A673 (cell line): ENCODE measurements at regions not wholly inside any gene's neighbourhood (a gene's known extent, or its start where the extent isn't known, plus 50 kb on each side); places are given as distances from the start of the nearest gene placed in this dataset.
"Not testable (repeated sequence)": the region's sequence is repeated elsewhere in the genome, so short reads cannot be mapped to it uniquely, and the experiment has no call there.

Experiments
- BruUV-seq: library from RNA; stranded (reverse); fragments of 400-500 nt; replicated peaks from 2 replicates; lab custom pipeline; 2021; lab: Mats Ljungman, UMichigan
- CTCF ChIA-PET: fragments of 300-600 bp; sonication (Branson Sonifier 250); formaldehyde crosslinking; loops from one replicate; lab custom pipeline; 2022; ENCODE audit warnings: antibody characterized with exemption; lab: Charles Lee
- POLR2A ChIA-PET: fragments of 300-600 bp; sonication (Branson Sonifier 250); formaldehyde crosslinking; loops from one replicate; lab custom pipeline; 2022; ENCODE audit warnings: antibody characterized with exemption; ENCODE audit not compliant: low non-redundant PET; lab: Charles Lee
- DNase-seq: peaks from one replicate; pipeline ENCODE4 v3.0.0-alpha.2; 2015; ENCODE audit warnings: low spot score
- H3K27ac ChIP-seq: fragments of 200-600 bp; sonication (generic); 2 replicates; pipeline ENCODE4 v1.5.1; 2016; ENCODE audit warnings: mixed run types, low read depth, mild to moderate bottlenecking, mixed read lengths, antibody characterized with exemption, low read length; ENCODE audit not compliant: poor library complexity, severe bottlenecking
- H3K27me3 ChIP-seq: fragments of 200-600 bp; sonication (generic); replicated peaks from 2 replicates; pipeline ENCODE4 v1.6.1; 2017; ENCODE audit warnings: mixed run types, low read depth, mild to moderate bottlenecking, mixed read lengths, antibody characterized with exemption, low read length; ENCODE audit not compliant: insufficient read depth, poor library complexity
- H3K36me3 ChIP-seq: fragments of 200-600 bp; sonication (generic); 2 replicates; pipeline ENCODE4 v1.6.1; 2016; ENCODE audit warnings: mixed run types, mild to moderate bottlenecking, mixed read lengths, antibody characterized with exemption, low read length; ENCODE audit not compliant: insufficient read depth, poor library complexity, severe bottlenecking
- H3K4me1 ChIP-seq: fragments of 200-600 bp; sonication (generic); 2 replicates; pipeline ENCODE4 v1.6.1; 2017; ENCODE audit warnings: mixed run types, mild to moderate bottlenecking, mixed read lengths, antibody characterized with exemption, low read length; ENCODE audit not compliant: insufficient read depth, poor library complexity, severe bottlenecking
- H3K4me3 ChIP-seq: fragments of 200-600 bp; sonication (generic); 2 replicates; pipeline ENCODE4 v1.5.1; 2016; ENCODE audit warnings: low read depth, mixed run types, mild to moderate bottlenecking, mixed read lengths, low read length; ENCODE audit not compliant: poor library complexity, severe bottlenecking
- H3K9me3 ChIP-seq: fragments of 200-600 bp; sonication (generic); 2 replicates; pipeline ENCODE4 v1.6.1; 2016; ENCODE audit warnings: mixed run types, low read depth, mild to moderate bottlenecking, mixed read lengths, antibody characterized with exemption, low read length; ENCODE audit not compliant: poor library complexity, severe bottlenecking
- CTCF ChIP-seq: fragments of 300-800, 200-600 bp; sonication (generic); conservative IDR thresholded peaks from 2 replicates; pipeline ENCODE4 v1.5.1; 2017; ENCODE audit warnings: low read depth, mild to moderate bottlenecking, antibody characterized with exemption, low read length, moderate library complexity, mixed read lengths
- EZH2 ChIP-seq: fragments of 200-600 bp; sonication (generic); IDR thresholded peaks from 2 replicates; pipeline ENCODE4 v1.6.1; 2017; ENCODE audit warnings: borderline replicate concordance, low read depth, mild to moderate bottlenecking, mixed read lengths, antibody characterized with exemption, low read length; ENCODE audit not compliant: poor library complexity, severe bottlenecking
- intact Hi-C: fragments of 100-400 bp; cut with micrococcal nuclease; formaldehyde crosslinking; loops from one replicate; pipeline ENCODE4 v1.10.0; 2022; ENCODE audit not compliant: unreplicated experiment

DNA sequence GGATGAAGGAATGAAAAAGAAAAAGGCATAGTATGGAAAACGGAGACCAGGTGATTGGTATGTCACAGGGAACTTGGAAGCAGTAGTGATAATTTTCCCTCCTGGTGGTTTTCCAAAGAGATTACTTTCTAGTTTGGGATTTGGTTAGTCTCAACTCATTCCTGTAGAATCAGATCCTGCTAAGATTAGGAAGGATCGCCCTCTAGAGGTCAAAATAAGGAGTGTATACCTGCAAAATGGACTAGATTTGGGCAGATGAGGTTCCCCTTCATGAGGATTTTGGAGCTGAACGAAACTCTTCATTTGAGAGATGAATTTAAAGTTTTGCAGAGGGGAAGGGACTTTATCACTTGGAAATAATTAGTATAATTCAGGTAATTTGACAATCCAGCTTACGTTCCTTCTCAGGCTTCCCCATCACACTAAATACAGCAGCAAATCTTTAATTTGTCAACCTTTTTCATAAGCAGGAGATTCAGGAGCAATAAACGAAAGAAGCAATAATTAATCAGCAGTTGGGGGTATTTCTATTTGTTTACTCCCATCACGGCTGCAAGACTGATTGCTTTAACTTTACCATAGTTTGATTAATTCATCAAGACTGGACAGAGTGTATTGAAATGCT lies 65.2 kb downstream of the CCDC195 start:
- H3K27ac ChIP-seq, result no peak overlapping the region
- intact Hi-C loops, result loop anchor here (10.0 kb wide), 1 partner anchor 676 kb away; no protein-coding TSS in a partner anchor
- H3K9me3 ChIP-seq, result no peaks in the 10 kb centered on the region
- H3K4me1 ChIP-seq, result peaks cover 4% of the 10 kb centered on the region
- CTCF ChIA-PET, result no interaction called here
- no peaks in the 10 kb centered on the region for H3K36me3 ChIP-seq
- BruUV-seq, result no TSS peak
- POLR2A ChIA-PET, result no interaction called here
- peak; percentile 70 for DNase-seq
- no peaks in the 10 kb centered on the region for H3K27me3 ChIP-seq
- no peak overlapping the region for H3K4me3 ChIP-seq
- TF ChIP-seq CTCF, result peak; percentile 83
- TF ChIP-seq EZH2, result no peak

DNA sequence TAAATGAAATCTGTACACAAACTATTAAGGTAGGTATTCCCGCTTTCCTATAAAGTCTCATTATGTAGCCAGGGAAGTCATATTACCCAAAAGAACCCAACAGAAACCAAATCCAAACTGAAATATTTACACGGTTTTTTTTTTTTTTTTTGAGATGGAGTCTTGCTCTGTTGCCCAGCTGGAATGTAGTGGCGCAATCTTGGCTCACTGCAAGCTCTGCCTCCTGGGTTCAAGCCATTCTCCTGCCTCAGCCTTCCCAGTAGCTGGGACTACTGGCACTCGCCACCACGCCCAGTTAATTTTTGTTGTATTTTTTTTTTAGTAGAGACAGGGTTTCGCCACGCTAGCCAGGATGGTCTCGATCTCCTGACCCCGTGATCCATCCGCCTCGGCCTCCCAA lies 62.5 kb upstream of the CUL3 start:
- BruUV-seq, POLR2A ChIA-PET, H3K4me1 ChIP-seq, H3K27me3 ChIP-seq, H3K4me3 ChIP-seq, H3K36me3 ChIP-seq, H3K9me3 ChIP-seq, DNase-seq, H3K27ac ChIP-seq, CTCF ChIA-PET: not testable (repeated sequence)
- intact Hi-C loops, result loop anchor here (2.0 to 10.0 kb wide), 3 partner anchors 130 to 291 kb away; no protein-coding TSS in a partner anchor

GRCh38 chr2:224646242-224646846 lies 61.2 kb upstream of the CUL3 start:
- BruUV-seq, result no TSS peak
- H3K4me1 ChIP-seq, result peaks cover 4% of the 10 kb centered on the region
- TF ChIP-seq CTCF, result peak; percentile 82
- TF ChIP-seq EZH2, result no peak
- DNase-seq, result peak; percentile 74
- intact Hi-C loops, result loop anchor here (2.0 to 10.0 kb wide), 3 partner anchors 131 to 290 kb away; no protein-coding TSS in a partner anchor
- H3K9me3 ChIP-seq, result no peaks in the 10 kb centered on the region
- CTCF ChIA-PET, result interaction anchor here (0.6 kb wide), 1 partner anchor 165 kb away, joined by 3 read pairs; no protein-coding TSS in a partner anchor
- POLR2A ChIA-PET, result no interaction called here
- no peaks in the 10 kb centered on the region for H3K36me3 ChIP-seq
- H3K27me3 ChIP-seq, result no peaks in the 10 kb centered on the region
- H3K27ac ChIP-seq, result no peak overlapping the region
- H3K4me3 ChIP-seq, result no peak overlapping the region
